GM18873 (cell line): ENCODE measurements at regions not wholly inside any gene's neighbourhood (a gene's known extent, or its start where the extent isn't known, plus 50 kb on each side); places are given as distances from the start of the nearest gene placed in this dataset.
"Not testable (repeated sequence)": the region's sequence is repeated elsewhere in the genome, so short reads cannot be mapped to it uniquely, and the experiment has no call there.

Experiments
- ATAC-seq: cut with Tn5 transposase; IDR thresholded peaks from one replicate; pipeline ENCODE4 v1.9.1; 2021; ENCODE audit warnings: mild to moderate bottlenecking, moderate library complexity, moderate number of reproducible peaks; ENCODE audit not compliant: unreplicated experiment, low FRiP score

GRCh38 chr9:104980039-104980654 is 52.2 kb upstream of the ABCA1 start:
- ATAC-seq = no peak

GRCh38 chr9:104981543-104982129 is 53.7 kb upstream of the ABCA1 start:
- no peak for ATAC-seq

GRCh38 chr9:104982543-104982942 is 54.6 kb upstream of the ABCA1 start:
- ATAC-seq = no peak

- ATAC-seq = no peak
These were observed 55.5 kb upstream of the ABCA1 start for GRCh38 chr9:104983491-104983890.

- ATAC-seq = no peak
These were observed 56.2 kb upstream of the ABCA1 start for GRCh38 chr9:104984121-104984520.

GRCh38 chr9:104984542-104984941 is 56.6 kb upstream of the ABCA1 start:
- no peak for ATAC-seq

- ATAC-seq = no peak
These were observed 57.0 kb upstream of the ABCA1 start for GRCh38 chr9:104984948-104985347.

- no peak for ATAC-seq
These were observed 58.1 kb upstream of the ABCA1 start for GRCh38 chr9:104986096-104986495.

GRCh38 chr9:104987743-104988142 is 59.8 kb upstream of the ABCA1 start:
- ATAC-seq = no peak

GRCh38 chr9:104988539-104988938 is 60.6 kb upstream of the ABCA1 start:
- ATAC-seq = no peak

- peak; percentile 77 for ATAC-seq
These were observed 63.4 kb upstream of the ABCA1 start for GRCh38 chr9:104991144-104991953.

- no peak for ATAC-seq
These were observed 64.7 kb upstream of the ABCA1 start for GRCh38 chr9:104992659-104993058.

GRCh38 chr9:104993291-104993963 is 65.5 kb upstream of the ABCA1 start:
- no peak for ATAC-seq

- ATAC-seq = no peak
These were observed 69.6 kb upstream of the ABCA1 start for GRCh38 chr9:104997536-104997935.

GRCh38 chr9:104999136-104999535 is 71.2 kb upstream of the ABCA1 start:
- no peak for ATAC-seq

GRCh38 chr9:105000529-105000928 is 72.6 kb upstream of the ABCA1 start:
- not testable (repeated sequence) for ATAC-seq

- ATAC-seq = no peak
These were observed 76.6 kb upstream of the ABCA1 start for GRCh38 chr9:105004466-105005090.

GRCh38 chr9:105005186-105005585 is 77.2 kb upstream of the ABCA1 start:
- ATAC-seq = no peak

GRCh38 chr9:105006514-105006913 is 78.6 kb upstream of the ABCA1 start:
- ATAC-seq = no peak

- no peak for ATAC-seq
These were observed 79.2 kb upstream of the ABCA1 start for GRCh38 chr9:105007143-105007542.

GRCh38 chr9:105010089-105010488 is 82.1 kb upstream of the ABCA1 start:
- not testable (repeated sequence) for ATAC-seq
